GM19328 (cell line): ENCODE measurements at regions not wholly inside any gene's neighbourhood (a gene's known extent, or its start where the extent isn't known, plus 50 kb on each side); places are given as distances from the start of the nearest gene placed in this dataset.
"Not testable (repeated sequence)": the region's sequence is repeated elsewhere in the genome, so short reads cannot be mapped to it uniquely, and the experiment has no call there.

Source experiments
- ATAC-seq: cut with Tn5 transposase; IDR thresholded peaks from one replicate; pipeline ENCODE4 v1.9.1; 2021; ENCODE audit warnings: mild to moderate bottlenecking, moderate library complexity; ENCODE audit not compliant: unreplicated experiment

- no peak for ATAC-seq
These were observed 171.0 kb upstream of the PZP start for GRCh38 chr12:9379023-9379742.

- ATAC-seq: no peak
These were observed 170.2 kb upstream of the PZP start for GRCh38 chr12:9378430-9378835.

GRCh38 chr12:9372202-9372601, 164.0 kb upstream of the PZP start:
- no peak for ATAC-seq

GRCh38 chr12:9367828-9368227, 159.6 kb upstream of the PZP start:
- no peak for ATAC-seq

GRCh38 chr12:9367201-9367600, 159.0 kb upstream of the PZP start:
- no peak for ATAC-seq

GRCh38 chr12:9365296-9365695, 157.1 kb upstream of the PZP start:
- no peak for ATAC-seq

- ATAC-seq: peak; percentile 76
These were observed 156.3 kb upstream of the PZP start for GRCh38 chr12:9364224-9365176.

- no peak for ATAC-seq
These were observed 154.9 kb upstream of the PZP start for GRCh38 chr12:9363145-9363544.

- ATAC-seq: no peak
These were observed 153.7 kb upstream of the PZP start for GRCh38 chr12:9361879-9362326.

GRCh38 chr12:9354009-9354754, 146.0 kb upstream of the PZP start:
- not testable (repeated sequence) for ATAC-seq

GRCh38 chr12:9351136-9351535, 142.9 kb upstream of the PZP start:
- ATAC-seq: no peak

- ATAC-seq: no peak
These were observed 142.0 kb upstream of the PZP start for GRCh38 chr12:9349888-9350885.

- no peak for ATAC-seq
These were observed 140.8 kb upstream of the PZP start for GRCh38 chr12:9348906-9349518.

- ATAC-seq: no peak
These were observed 139.3 kb upstream of the PZP start for GRCh38 chr12:9347328-9348127.

GRCh38 chr12:9346866-9347327, 138.7 kb upstream of the PZP start:
- ATAC-seq: no peak

- ATAC-seq: no peak
These were observed 137.0 kb upstream of the PZP start for GRCh38 chr12:9345171-9345570.

GRCh38 chr12:9344541-9344940, 136.3 kb upstream of the PZP start:
- ATAC-seq: no peak

GRCh38 chr12:9343731-9344130, 135.5 kb upstream of the PZP start:
- no peak for ATAC-seq
